Endodermal cell (in vitro differentiated cells): ENCODE measurements at regions not wholly inside any gene's neighbourhood (a gene's known extent, or its start where the extent isn't known, plus 50 kb on each side); places are given as distances from the start of the nearest gene placed in this dataset.

Experiments used
- DNase-seq: peaks from one replicate; pipeline ENCODE4 v3.0.0-alpha.2; 2017
- H3K27ac ChIP-seq: 2 replicates; pipeline ENCODE4 v1.5.1; 2013; ENCODE audit warnings: mild to moderate bottlenecking, low read depth, low read length, moderate library complexity
- H3K27me3 ChIP-seq: 2 replicates; pipeline ENCODE4 v1.6.1; 2013; ENCODE audit warnings: mild to moderate bottlenecking, low read length, moderate library complexity; ENCODE audit not compliant: insufficient read depth, control insufficient read depth, poor library complexity, severe bottlenecking
- H3K36me3 ChIP-seq: 2 replicates; pipeline ENCODE4 v1.7.0; 2013; ENCODE audit warnings: mild to moderate bottlenecking, low read length, moderate library complexity; ENCODE audit not compliant: control insufficient read depth, insufficient read depth
- H3K4me1 ChIP-seq: one replicate; pipeline ENCODE4 v1.7.0; 2013; ENCODE audit warnings: low read length; ENCODE audit not compliant: control insufficient read depth, insufficient read depth
- H3K4me3 ChIP-seq: 2 replicates; pipeline ENCODE4 v1.5.1; 2013; ENCODE audit warnings: mild to moderate bottlenecking, low read length, moderate library complexity
- H3K9ac ChIP-seq: 2 replicates; pipeline ENCODE4 v1.6.1; 2013; ENCODE audit warnings: mild to moderate bottlenecking, low read length, moderate library complexity; ENCODE audit not compliant: poor library complexity, severe bottlenecking; ENCODE audit errors: extremely low read depth
- H3K9me3 ChIP-seq: 2 replicates; pipeline ENCODE4 v1.6.1; 2013; ENCODE audit warnings: mild to moderate bottlenecking, low read length, moderate library complexity; ENCODE audit not compliant: control insufficient read depth
- H3K27ac Mint-ChIP-seq: 2 replicates; pipeline ENCODE4 v1.8.0; 2020; ENCODE audit warnings: mixed read lengths
- H3K27me3 Mint-ChIP-seq: 2 replicates; pipeline ENCODE4 v1.8.0; 2021; ENCODE audit warnings: mild to moderate bottlenecking, mixed read lengths; ENCODE audit not compliant: insufficient read depth
- H3K36me3 Mint-ChIP-seq: 2 replicates; pipeline ENCODE4 v1.8.0; 2020; ENCODE audit warnings: low read depth, mixed read lengths
- H3K4me1 Mint-ChIP-seq: 2 replicates; pipeline ENCODE4 v1.8.0; 2020; ENCODE audit warnings: mixed read lengths
- H3K4me3 Mint-ChIP-seq: 2 replicates; pipeline ENCODE4 v1.8.0; 2020; ENCODE audit warnings: mild to moderate bottlenecking, moderate library complexity, mixed read lengths
- H3K9me3 Mint-ChIP-seq: 2 replicates; pipeline ENCODE4 v1.8.0; 2020; ENCODE audit warnings: mild to moderate bottlenecking, mixed read lengths
- CTCF ChIP-seq: fragments of 200-600 bp; sonication (generic); conservative IDR thresholded peaks from 2 replicates; pipeline ENCODE4 v1.5.0; 2021; ENCODE audit warnings: antibody characterized with exemption, mild to moderate bottlenecking
- WGBS, 2 experiments: methylation state at CpG; one replicate each; pipeline versions ENCODE4 v1.1.5 to v1.1.7; 2013; ENCODE audit warnings: missing lambda C conversion rate in 2 of 2, mixed read lengths in 1 of 2; ENCODE audit not compliant: insufficient coverage in 1 of 2, insufficient read length in 1 of 2; 5-methylcytosine and 5-hydroxymethylcytosine counted together

GRCh38 chr10:85026878-85027467 lies 698.6 kb downstream of the CCSER2 start:
- H3K4me1 ChIP-seq: no peaks in the 10 kb centered on the region
- no peaks in the 10 kb centered on the region for H3K27me3 ChIP-seq
- Mint-ChIP-seq H3K27me3 (peaks cover 3% of the 10 kb centered on the region), H3K36me3 (no peaks in the 10 kb centered on the region), H3K27ac (no peak overlapping the region), H3K4me1 (no peaks in the 10 kb centered on the region), H3K9me3 (peaks cover 75% of the 10 kb centered on the region), H3K4me3 (no peak overlapping the region)
- no peaks in the 10 kb centered on the region for H3K36me3 ChIP-seq
- no peak for TF ChIP-seq CTCF
- DNase-seq: no peak
- H3K9ac ChIP-seq: no peak overlapping the region
- peak overlapping the region; percentile 60 for H3K4me3 ChIP-seq
- H3K9me3 ChIP-seq: peaks cover 64% of the 10 kb centered on the region
- no peak overlapping the region for H3K27ac ChIP-seq

GRCh38 chr10:85032981-85033380 lies 704.6 kb downstream of the CCSER2 start:
- H3K4me1 Mint-ChIP-seq: no peaks in the 10 kb centered on the region
- Histone ChIP-seq H3K27me3 (no peaks in the 10 kb centered on the region), H3K4me1 (no peaks in the 10 kb centered on the region), H3K4me3 (no peak overlapping the region), H3K9me3 (peaks cover 34% of the 10 kb centered on the region), H3K9ac (no peak overlapping the region), H3K27ac (no peak overlapping the region), H3K36me3 (no peaks in the 10 kb centered on the region)
- no peak overlapping the region for H3K27ac Mint-ChIP-seq
- WGBS, 2 experiments: 89 to 95% methylated on average over 1 of the region's 1 CpG
- no peak overlapping the region for H3K4me3 Mint-ChIP-seq
- no peaks in the 10 kb centered on the region for H3K27me3 Mint-ChIP-seq
- peaks cover 45% of the 10 kb centered on the region for H3K9me3 Mint-ChIP-seq
- H3K36me3 Mint-ChIP-seq: no peaks in the 10 kb centered on the region
- no peak for DNase-seq
- TF ChIP-seq CTCF: no peak

- Histone ChIP-seq H3K9me3 (peaks cover 27% of the 10 kb centered on the region), H3K27ac (no peak overlapping the region), H3K27me3 (no peaks in the 10 kb centered on the region), H3K4me3 (no peak overlapping the region), H3K4me1 (no peaks in the 10 kb centered on the region), H3K36me3 (no peaks in the 10 kb centered on the region), H3K9ac (no peak overlapping the region)
- Mint-ChIP-seq H3K27me3 (no peaks in the 10 kb centered on the region), H3K4me1 (no peaks in the 10 kb centered on the region), H3K36me3 (peaks cover 8% of the 10 kb centered on the region), H3K4me3 (no peak overlapping the region), H3K27ac (no peak overlapping the region), H3K9me3 (peaks cover 29% of the 10 kb centered on the region)
- 92 to 100% methylated on average over 3 of the region's 3 CpGs for WGBS, 2 experiments
- TF ChIP-seq CTCF: no peak
- no peak for DNase-seq
Measured at GRCh38 chr10:85036661-85037060, 708.3 kb downstream of the CCSER2 start.
